IPS-15b (cell line): ENCODE measurements at regions not wholly inside any gene's neighbourhood (a gene's known extent, or its start where the extent isn't known, plus 50 kb on each side); places are given as distances from the start of the nearest gene placed in this dataset.

Experiments used
- H3K27me3 ChIP-seq: one replicate; pipeline ENCODE4 v1.6.1; 2013; ENCODE audit warnings: low read length; ENCODE audit not compliant: control insufficient read depth, insufficient read depth
- H3K36me3 ChIP-seq: one replicate; pipeline ENCODE4 v1.6.1; 2013; ENCODE audit warnings: low read length; ENCODE audit not compliant: control insufficient read depth, insufficient read depth
- H3K4me1 ChIP-seq: one replicate; pipeline ENCODE4 v1.6.1; 2013; ENCODE audit warnings: mild to moderate bottlenecking, low read length; ENCODE audit not compliant: control insufficient read depth, insufficient read depth
- H3K4me3 ChIP-seq: one replicate; pipeline ENCODE4 v1.5.1; 2013; ENCODE audit warnings: low read depth, low read length
- H3K9ac ChIP-seq: one replicate; pipeline ENCODE4 v1.6.1; 2013; ENCODE audit warnings: low read depth, mild to moderate bottlenecking, low read length
- H3K9me3 ChIP-seq: one replicate; pipeline ENCODE4 v1.6.1; 2013; ENCODE audit warnings: mild to moderate bottlenecking, low read length; ENCODE audit not compliant: control insufficient read depth, insufficient read depth

DNA sequence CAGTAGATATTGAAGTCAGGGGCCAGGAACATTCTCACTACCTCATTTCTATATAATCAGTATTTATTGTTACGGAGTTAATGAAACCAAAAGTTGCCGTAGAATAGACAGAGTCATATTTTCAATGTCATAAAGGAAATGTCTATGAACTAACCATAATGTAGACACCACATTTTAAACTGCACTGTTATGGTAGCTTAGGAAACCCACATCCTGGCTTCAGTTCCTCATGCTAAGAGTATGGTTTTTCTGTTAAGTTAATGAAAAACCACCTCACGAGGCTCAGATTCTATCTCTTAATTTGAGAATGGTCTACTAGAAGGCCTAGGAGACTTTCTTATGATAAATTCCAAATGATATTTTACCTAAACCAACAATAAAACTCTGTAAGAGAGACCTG is 166.5 kb downstream of the TMEM26 start:
- Histone ChIP-seq H3K9ac (no peak overlapping the region), H3K4me3 (no peak overlapping the region), H3K4me1 (no peaks in the 10 kb centered on the region), H3K36me3 (no peaks in the 10 kb centered on the region), H3K27me3 (no peaks in the 10 kb centered on the region), H3K9me3 (no peaks in the 10 kb centered on the region)

DNA sequence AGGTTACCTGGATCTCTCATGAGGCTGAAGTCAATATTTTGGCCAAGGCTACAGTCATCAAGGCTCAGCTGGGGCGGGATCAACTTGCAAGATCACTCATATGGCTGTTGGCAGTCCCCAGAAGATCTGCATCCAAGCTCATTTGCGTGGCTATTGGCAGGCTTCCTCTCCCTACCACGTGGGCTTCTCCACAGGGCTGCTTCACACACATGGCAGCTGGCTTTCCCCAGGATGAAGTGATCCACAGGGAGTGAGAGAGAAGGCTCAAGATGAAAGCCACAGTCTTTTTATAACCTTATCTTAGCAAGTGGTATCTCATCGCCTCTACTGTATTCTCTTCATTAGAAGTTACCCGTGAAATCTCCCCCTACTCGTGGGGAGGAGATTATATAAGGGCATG is 167.4 kb downstream of the TMEM26 start:
- H3K27me3 ChIP-seq, result no peaks in the 10 kb centered on the region
- H3K4me3 ChIP-seq, result no peak overlapping the region
- H3K36me3 ChIP-seq, result no peaks in the 10 kb centered on the region
- H3K9me3 ChIP-seq, result no peaks in the 10 kb centered on the region
- no peaks in the 10 kb centered on the region for H3K4me1 ChIP-seq
- H3K9ac ChIP-seq, result no peak overlapping the region

DNA sequence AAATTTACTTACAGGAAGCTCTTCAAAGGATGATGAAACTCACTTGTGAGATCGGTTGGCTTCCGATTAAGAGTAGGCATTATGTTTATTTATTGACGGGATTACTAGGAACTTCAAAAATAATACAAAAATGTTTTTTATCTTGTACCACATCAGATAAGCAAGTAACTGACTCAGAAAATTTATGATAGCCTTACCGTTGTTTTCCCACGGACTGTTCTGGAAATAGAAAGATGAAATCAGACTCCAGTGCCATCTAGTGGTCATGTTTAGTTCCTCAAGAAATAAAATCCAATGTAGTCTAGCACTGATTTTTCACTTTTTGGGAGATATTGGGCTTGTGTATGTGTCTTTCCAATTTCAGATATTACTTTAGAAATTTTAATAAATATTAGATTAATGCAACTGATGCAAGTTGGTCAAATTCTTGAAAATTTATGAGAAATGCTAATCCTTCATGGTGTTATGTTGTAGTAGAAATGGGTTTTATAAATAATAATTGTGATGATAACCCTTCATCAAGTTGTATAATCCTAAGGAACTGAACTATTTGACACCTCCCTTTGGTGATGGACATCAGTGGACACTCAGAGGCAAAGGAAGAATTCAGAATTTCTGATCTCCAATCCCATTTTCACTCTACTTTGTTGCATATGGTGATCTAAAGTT is 168.8 kb downstream of the TMEM26 start:
- Histone ChIP-seq H3K4me1 (no peaks in the 10 kb centered on the region), H3K27me3 (no peaks in the 10 kb centered on the region), H3K36me3 (no peaks in the 10 kb centered on the region), H3K9me3 (no peaks in the 10 kb centered on the region), H3K4me3 (no peak overlapping the region), H3K9ac (no peak overlapping the region)

DNA sequence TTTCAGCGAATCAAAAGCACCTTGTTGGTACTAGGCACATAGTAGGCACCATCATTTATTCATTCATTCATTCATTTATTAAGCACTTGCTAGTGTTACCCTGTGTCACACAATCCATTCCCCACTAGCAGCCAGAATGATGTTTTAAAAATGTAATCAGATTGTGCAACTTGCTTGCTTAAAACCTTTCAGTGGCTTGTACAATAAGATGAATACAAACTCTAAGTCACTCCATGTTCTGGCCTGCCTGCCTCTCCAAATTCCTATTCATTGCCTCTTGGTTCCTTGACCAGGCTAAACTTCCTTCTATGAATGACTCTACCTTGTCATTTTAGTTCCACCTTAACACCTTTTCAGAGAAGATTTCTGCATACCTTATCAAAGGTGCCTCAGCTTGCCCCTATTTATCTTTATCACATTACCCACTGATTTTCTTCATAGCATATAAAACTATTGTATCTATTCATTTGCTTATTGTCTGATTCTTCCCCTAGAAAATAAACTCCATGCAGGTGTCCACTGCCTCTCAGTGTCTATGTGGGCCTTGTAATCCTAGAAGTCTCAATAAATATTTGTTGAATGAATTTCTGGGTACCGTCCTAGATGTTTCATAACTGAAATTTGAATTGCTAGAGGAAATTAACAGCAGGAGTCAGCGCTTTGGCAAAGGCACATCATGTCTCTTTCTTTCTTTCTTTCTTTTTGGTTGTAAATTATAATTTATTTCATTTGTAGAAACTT is 169.5 kb downstream of the TMEM26 start:
- Histone ChIP-seq H3K36me3 (no peaks in the 10 kb centered on the region), H3K9me3 (no peaks in the 10 kb centered on the region), H3K9ac (no peak overlapping the region), H3K27me3 (no peaks in the 10 kb centered on the region), H3K4me1 (no peaks in the 10 kb centered on the region), H3K4me3 (no peak overlapping the region)

DNA sequence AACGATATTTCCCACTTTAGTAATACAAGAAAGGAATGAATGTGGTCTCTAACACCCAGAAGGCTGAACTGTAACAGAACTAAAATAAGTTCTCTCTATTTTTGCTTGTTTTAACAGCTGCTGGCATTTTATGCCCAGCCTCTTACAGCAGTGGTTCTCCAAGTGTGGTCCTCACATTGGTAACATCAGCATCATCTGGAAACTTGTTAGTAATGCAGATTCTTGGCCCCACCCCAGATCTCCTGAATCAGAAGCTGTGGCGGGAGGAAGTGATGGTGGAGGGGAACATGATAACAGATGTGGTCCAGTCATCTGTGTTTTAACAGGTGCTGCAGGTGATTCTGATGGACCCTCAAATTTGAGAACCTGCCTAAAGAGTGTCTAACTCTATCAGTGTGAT is 170.1 kb downstream of the TMEM26 start:
- Histone ChIP-seq H3K4me1 (no peaks in the 10 kb centered on the region), H3K27me3 (no peaks in the 10 kb centered on the region), H3K9ac (no peak overlapping the region), H3K36me3 (no peaks in the 10 kb centered on the region), H3K4me3 (no peak overlapping the region), H3K9me3 (no peaks in the 10 kb centered on the region)

DNA sequence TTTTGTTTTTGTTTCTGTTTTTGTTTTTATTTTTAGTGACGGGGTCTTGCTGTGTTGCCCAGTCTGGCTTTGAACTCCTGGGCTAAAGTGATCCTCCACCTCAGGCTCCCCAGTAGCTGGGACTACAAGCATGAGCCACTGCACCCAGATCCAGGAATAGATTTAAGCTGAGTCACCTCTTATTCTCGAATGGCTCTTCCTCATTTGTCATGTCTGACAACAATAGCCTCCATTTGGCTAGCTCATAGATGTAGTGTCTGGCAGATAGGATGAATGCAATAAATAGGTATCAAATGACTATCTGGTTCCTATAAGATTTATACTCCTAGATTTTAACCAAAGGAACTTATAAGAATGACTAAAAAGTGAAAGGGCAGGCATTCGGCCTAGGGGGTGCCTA is 172.9 kb downstream of the TMEM26 start:
- Histone ChIP-seq H3K4me3 (no peak overlapping the region), H3K9ac (no peak overlapping the region), H3K9me3 (no peaks in the 10 kb centered on the region), H3K4me1 (no peaks in the 10 kb centered on the region), H3K27me3 (no peaks in the 10 kb centered on the region), H3K36me3 (no peaks in the 10 kb centered on the region)

DNA sequence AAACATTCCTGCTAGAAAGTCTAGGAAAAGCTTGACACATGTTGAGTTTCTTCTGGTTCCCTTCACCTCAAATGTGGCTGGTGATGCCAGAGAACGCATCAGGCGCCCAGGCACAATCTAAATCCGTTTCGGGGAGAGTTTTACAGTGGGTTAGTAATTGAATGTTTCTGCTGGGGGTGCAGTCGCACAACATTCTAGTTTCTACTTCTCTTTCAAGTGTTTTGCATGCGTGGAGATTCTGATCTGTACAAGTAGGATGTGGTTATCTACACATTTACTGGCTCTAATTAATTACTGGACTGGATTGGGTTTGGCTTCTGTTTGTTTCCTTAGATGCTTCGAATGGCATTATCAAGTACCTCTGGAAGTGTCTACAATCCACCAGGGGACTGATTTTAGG is 173.8 kb downstream of the TMEM26 start:
- no peak overlapping the region for H3K4me3 ChIP-seq
- no peak overlapping the region for H3K9ac ChIP-seq
- no peaks in the 10 kb centered on the region for H3K9me3 ChIP-seq
- no peaks in the 10 kb centered on the region for H3K27me3 ChIP-seq
- H3K4me1 ChIP-seq, result no peaks in the 10 kb centered on the region
- no peaks in the 10 kb centered on the region for H3K36me3 ChIP-seq

DNA sequence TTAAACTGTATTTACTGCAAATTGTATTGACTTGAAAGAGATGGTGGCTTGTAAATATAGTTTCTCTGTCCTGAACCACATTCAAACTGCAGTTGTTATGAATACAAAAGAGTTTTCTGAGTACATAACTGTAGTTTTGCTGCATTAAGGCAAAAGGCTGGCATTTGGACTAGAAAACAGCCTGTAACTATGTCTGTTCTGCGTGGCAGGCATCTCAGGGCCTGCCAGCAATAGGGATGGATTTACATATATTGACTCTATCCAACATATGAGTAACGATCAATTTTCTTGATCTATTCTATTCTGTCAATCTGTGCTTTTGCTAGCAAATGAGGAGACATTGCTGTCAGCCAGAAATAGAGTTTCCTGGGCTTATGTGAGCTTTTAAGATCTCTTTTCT is 174.6 kb downstream of the TMEM26 start:
- H3K4me1 ChIP-seq, result no peaks in the 10 kb centered on the region
- H3K9ac ChIP-seq, result no peak overlapping the region
- H3K4me3 ChIP-seq, result no peak overlapping the region
- H3K27me3 ChIP-seq, result no peaks in the 10 kb centered on the region
- no peaks in the 10 kb centered on the region for H3K36me3 ChIP-seq
- no peaks in the 10 kb centered on the region for H3K9me3 ChIP-seq

DNA sequence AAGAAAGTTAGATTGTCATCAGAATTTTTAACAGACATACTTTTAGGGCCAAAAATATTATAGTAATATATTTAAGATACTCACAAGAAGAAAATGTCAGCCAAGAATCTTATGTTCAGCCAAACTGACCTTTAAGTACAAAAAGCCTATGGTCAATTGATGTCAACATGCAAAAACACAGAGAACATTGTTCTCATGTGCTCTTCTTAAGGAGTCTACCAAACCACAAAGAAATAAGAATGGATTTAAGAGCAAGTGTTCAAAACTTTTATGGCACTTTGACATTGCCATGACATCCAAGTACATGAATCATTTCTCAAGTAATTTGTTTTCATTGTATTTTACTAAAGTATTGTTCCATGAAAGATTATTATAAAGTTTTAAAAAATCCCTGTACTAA is 180.4 kb downstream of the TMEM26 start:
- no peaks in the 10 kb centered on the region for H3K9me3 ChIP-seq
- H3K4me3 ChIP-seq, result no peak overlapping the region
- no peaks in the 10 kb centered on the region for H3K27me3 ChIP-seq
- H3K9ac ChIP-seq, result no peak overlapping the region
- no peaks in the 10 kb centered on the region for H3K4me1 ChIP-seq
- H3K36me3 ChIP-seq, result no peaks in the 10 kb centered on the region

DNA sequence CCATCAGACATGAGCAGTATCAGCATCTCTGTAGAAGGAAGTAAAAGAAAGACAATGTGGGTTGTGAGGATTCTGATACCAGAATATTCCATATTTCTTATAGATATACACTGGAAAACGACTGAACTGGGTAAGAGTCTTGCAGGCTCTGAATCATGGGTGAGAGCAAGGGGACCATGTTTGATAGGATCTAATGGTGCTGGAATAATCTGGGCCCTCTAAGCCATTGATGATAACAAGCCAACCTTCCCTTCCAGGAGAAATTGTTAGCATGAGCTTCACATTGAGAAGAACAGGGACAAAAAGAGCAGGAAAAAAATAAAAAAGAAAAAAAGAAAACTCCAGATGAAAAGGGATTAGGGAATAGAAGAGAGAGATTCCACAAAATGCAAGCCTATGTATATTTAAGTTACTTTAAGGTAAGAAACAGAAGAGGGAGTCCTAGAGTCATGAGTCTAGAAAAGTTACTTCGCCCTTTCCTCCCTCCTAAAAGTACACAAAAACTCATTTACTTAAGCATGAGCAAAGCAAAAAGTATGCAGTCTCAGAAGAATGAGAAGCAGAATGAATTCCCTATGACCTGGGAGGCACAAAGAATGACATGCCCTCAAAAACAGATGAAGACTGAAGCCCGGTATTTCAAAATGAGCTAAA is 181.9 kb downstream of the TMEM26 start:
- Histone ChIP-seq H3K4me3 (no peak overlapping the region), H3K36me3 (no peaks in the 10 kb centered on the region), H3K9ac (no peak overlapping the region), H3K9me3 (no peaks in the 10 kb centered on the region), H3K4me1 (no peaks in the 10 kb centered on the region), H3K27me3 (no peaks in the 10 kb centered on the region)

DNA sequence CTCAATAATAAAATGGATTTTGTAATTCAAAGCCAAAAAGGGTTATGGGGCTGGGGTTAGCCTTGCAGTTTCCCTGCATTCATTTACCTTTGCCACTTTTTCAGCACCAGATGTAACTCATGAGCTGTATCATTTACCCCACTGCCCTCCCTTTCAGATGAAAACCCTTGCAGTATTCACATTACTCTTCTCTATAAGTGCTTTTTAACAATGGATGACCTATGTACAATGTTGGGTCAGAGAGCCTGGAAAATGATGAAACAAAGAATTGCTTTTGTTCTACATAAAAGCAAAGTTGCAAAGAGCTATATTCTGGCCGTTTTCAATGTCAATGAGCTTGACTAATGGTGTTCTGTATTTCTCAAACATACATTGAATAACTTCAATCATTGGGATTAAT is 189.7 kb downstream of the TMEM26 start:
- H3K36me3 ChIP-seq, result no peaks in the 10 kb centered on the region
- no peak overlapping the region for H3K9ac ChIP-seq
- no peaks in the 10 kb centered on the region for H3K9me3 ChIP-seq
- no peaks in the 10 kb centered on the region for H3K27me3 ChIP-seq
- H3K4me1 ChIP-seq, result no peaks in the 10 kb centered on the region
- no peak overlapping the region for H3K4me3 ChIP-seq
